DOHH2 (cell line): ENCODE measurements at regions not wholly inside any gene's neighbourhood (a gene's known extent, or its start where the extent isn't known, plus 50 kb on each side); places are given as distances from the start of the nearest gene placed in this dataset.

Source experiments
- EZH2phosphoT487 ChIP-seq: fragments of 200-600 bp; sonication (generic); IDR thresholded peaks from 2 replicates; pipeline ENCODE4 v1.6.1; 2017; ENCODE audit warnings: borderline replicate concordance, mild to moderate bottlenecking, antibody characterized with exemption, low read length, moderate library complexity, mixed read lengths
- TF ChIP-seq, protein P1 (sequence below): fragments of 200-600 bp; sonication (generic); IDR thresholded peaks from one replicate; pipeline ENCODE4 v1.5.1; 2014; ENCODE audit warnings: antibody characterized with exemption, mild to moderate bottlenecking, low read depth, low read length; ENCODE audit not compliant: poor library complexity, severe bottlenecking

DNA sequence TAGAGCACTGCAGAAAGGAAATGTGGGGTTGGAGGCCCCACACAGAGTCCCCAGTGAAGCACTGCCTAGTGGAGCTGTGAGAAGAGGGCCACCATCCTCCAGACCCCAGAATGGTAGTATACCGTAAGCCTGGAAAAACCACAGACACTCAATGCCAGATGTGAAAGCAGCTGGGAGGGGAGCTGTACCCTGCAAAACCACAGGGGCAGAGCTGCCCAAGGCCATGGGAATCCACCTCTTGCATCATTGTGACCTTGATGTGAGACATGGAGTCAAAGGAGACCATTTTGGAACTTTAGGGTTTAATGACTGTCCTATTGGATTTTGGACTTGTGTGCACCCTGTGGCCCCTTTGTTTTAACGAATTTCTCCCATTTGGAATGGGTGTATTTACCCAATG is 75.3 kb upstream of the SERPINE2 start:
- TF ChIP-seq, protein P1, sequence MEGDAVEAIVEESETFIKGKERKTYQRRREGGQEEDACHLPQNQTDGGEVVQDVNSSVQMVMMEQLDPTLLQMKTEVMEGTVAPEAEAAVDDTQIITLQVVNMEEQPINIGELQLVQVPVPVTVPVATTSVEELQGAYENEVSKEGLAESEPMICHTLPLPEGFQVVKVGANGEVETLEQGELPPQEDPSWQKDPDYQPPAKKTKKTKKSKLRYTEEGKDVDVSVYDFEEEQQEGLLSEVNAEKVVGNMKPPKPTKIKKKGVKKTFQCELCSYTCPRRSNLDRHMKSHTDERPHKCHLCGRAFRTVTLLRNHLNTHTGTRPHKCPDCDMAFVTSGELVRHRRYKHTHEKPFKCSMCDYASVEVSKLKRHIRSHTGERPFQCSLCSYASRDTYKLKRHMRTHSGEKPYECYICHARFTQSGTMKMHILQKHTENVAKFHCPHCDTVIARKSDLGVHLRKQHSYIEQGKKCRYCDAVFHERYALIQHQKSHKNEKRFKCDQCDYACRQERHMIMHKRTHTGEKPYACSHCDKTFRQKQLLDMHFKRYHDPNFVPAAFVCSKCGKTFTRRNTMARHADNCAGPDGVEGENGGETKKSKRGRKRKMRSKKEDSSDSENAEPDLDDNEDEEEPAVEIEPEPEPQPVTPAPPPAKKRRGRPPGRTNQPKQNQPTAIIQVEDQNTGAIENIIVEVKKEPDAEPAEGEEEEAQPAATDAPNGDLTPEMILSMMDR = no peak
- TF ChIP-seq EZH2phosphoT487 = no peak
